ENCODE measurements at regions not wholly inside any gene's neighbourhood (a gene's known extent, or its start where the extent isn't known, plus 50 kb on each side); places are given as distances from the start of the nearest gene placed in this dataset.

- no peak for DNase-seq (ENCODE audit: low read depth in 4 of 4, low spot score in 2 of 4)
Observed at GRCh38 chrX:19172741-19173140, 50.5 kb upstream of the ADGRG2 start.

- no peak for DNase-seq (ENCODE audit: low read depth in 4 of 4, low spot score in 2 of 4)
Observed at GRCh38 chrX:19174401-19175025, 52.2 kb upstream of the ADGRG2 start.

GRCh38 chrX:19176901-19177630 is 54.8 kb upstream of the ADGRG2 start:
- DNase-seq (ENCODE audit: low read depth in 4 of 4, low spot score in 2 of 4): no peak

GRCh38 chrX:19177721-19178120 is 55.5 kb upstream of the ADGRG2 start:
- DNase-seq (ENCODE audit: low read depth in 4 of 4, low spot score in 2 of 4): peak in 1 of 4 donors; percentile 5

GRCh38 chrX:19178402-19178801 is 56.1 kb upstream of the ADGRG2 start:
- DNase-seq (ENCODE audit: low read depth in 4 of 4, low spot score in 2 of 4): no peak

GRCh38 chrX:19179389-19179788 is 57.1 kb upstream of the ADGRG2 start:
- DNase-seq (ENCODE audit: low read depth in 4 of 4, low spot score in 2 of 4): no peak

- no peak for DNase-seq (ENCODE audit: low read depth in 4 of 4, low spot score in 2 of 4)
Observed at GRCh38 chrX:19181345-19181744, 59.1 kb upstream of the ADGRG2 start.

GRCh38 chrX:19182785-19183184 is 60.5 kb upstream of the ADGRG2 start:
- no peak for DNase-seq (ENCODE audit: low read depth in 4 of 4, low spot score in 2 of 4)

GRCh38 chrX:19183761-19184477 is 61.7 kb upstream of the ADGRG2 start:
- no peak for DNase-seq (ENCODE audit: low read depth in 4 of 4, low spot score in 2 of 4)

- no peak for DNase-seq (ENCODE audit: low read depth in 4 of 4, low spot score in 2 of 4)
Observed at GRCh38 chrX:19188566-19188965, 66.3 kb upstream of the ADGRG2 start.

GRCh38 chrX:19190902-19191301 is 68.6 kb upstream of the ADGRG2 start:
- no peak for DNase-seq (ENCODE audit: low read depth in 4 of 4, low spot score in 2 of 4)

GRCh38 chrX:19193565-19193964 is 71.3 kb upstream of the ADGRG2 start:
- no peak for DNase-seq (ENCODE audit: low read depth in 4 of 4, low spot score in 2 of 4)

GRCh38 chrX:19194285-19195242 is 72.3 kb upstream of the ADGRG2 start:
- DNase-seq (ENCODE audit: low read depth in 4 of 4, low spot score in 2 of 4): no peak

- DNase-seq (ENCODE audit: low read depth in 4 of 4, low spot score in 2 of 4): no peak
Observed at GRCh38 chrX:19195243-19195610, 73.0 kb upstream of the ADGRG2 start.

- DNase-seq (ENCODE audit: low read depth in 4 of 4, low spot score in 2 of 4): no peak
Observed at GRCh38 chrX:19198473-19198872, 76.2 kb upstream of the ADGRG2 start.

- no peak for DNase-seq (ENCODE audit: low read depth in 4 of 4, low spot score in 2 of 4)
Observed at GRCh38 chrX:19202171-19202570, 79.9 kb upstream of the ADGRG2 start.

GRCh38 chrX:19204636-19205035 is 82.4 kb upstream of the ADGRG2 start:
- DNase-seq (ENCODE audit: low read depth in 4 of 4, low spot score in 2 of 4): no peak

- DNase-seq (ENCODE audit: low read depth in 4 of 4, low spot score in 2 of 4): no peak
Observed at GRCh38 chrX:19212037-19212436, 89.8 kb upstream of the ADGRG2 start.

- no peak for DNase-seq (ENCODE audit: low read depth in 4 of 4, low spot score in 2 of 4)
Observed at GRCh38 chrX:19213610-19214152, 91.4 kb upstream of the ADGRG2 start.

GRCh38 chrX:19214311-19214710 is 92.0 kb upstream of the ADGRG2 start:
- no peak for DNase-seq (ENCODE audit: low read depth in 4 of 4, low spot score in 2 of 4)

All from left renal cortex interstitium (tissue), 4 donors.